Gastroesophageal sphincter (tissue), 4 donors: ENCODE measurements at regions not wholly inside any gene's neighbourhood (a gene's known extent, or its start where the extent isn't known, plus 50 kb on each side); places are given as distances from the start of the nearest gene placed in this dataset.

Source experiments
- ATAC-seq: fragments of 150-250 bp; one replicate; pipeline ENCODE4 v1.9.1; 2016; ENCODE audit warnings: mild to moderate bottlenecking, moderate library complexity
- H3K27ac ChIP-seq, 4 donors: fragments of 200-600 bp; sonication (generic) in 3 of 4; 1 replicate in 3 of 4; 2 replicates in 1 of 4; pipeline ENCODE4 v1.5.1; 2016 to 2019
- H3K27me3 ChIP-seq: fragments of 200-600 bp; sonication (generic); one replicate; pipeline ENCODE4 v1.5.1; 2019
- H3K36me3 ChIP-seq, 2 donors: fragments of 200-600 bp; sonication (generic); one replicate each; pipeline ENCODE4 v1.5.1; 2019; ENCODE audit warnings: control low read depth in 1 of 2
- H3K4me1 ChIP-seq, 3 donors: fragments of 200-600 bp; sonication (generic); 1 replicate in 2 of 3; 2 replicates in 1 of 3; pipeline ENCODE4 v1.5.1; 2016 to 2019; ENCODE audit warnings: control low read depth in 2 of 3
- H3K4me3 ChIP-seq, 2 donors: fragments of 200-600 bp; sonication (generic); one replicate each; pipeline ENCODE4 v1.5.1; 2019; ENCODE audit warnings: mild to moderate bottlenecking in 1 of 2, moderate library complexity in 1 of 2
- H3K9me3 ChIP-seq, 3 donors: fragments of 200-600 bp; sonication (generic); one replicate each; pipeline ENCODE4 v1.5.1; 2017 to 2019; ENCODE audit warnings: control low read depth in 2 of 3
- CTCF ChIP-seq, 4 experiments: fragments of 200-600 bp in 2 of 4; fragments of 450-650 bp in 2 of 4; sonication (generic) in 1 of 4; IDR thresholded peaks; one replicate each; pipeline ENCODE4 v1.5.1; 2017 to 2019; ENCODE audit warnings: antibody characterized with exemption in 4 of 4, mild to moderate bottlenecking in 2 of 4, moderate library complexity in 2 of 4
- EP300 ChIP-seq: sonication (generic); formaldehyde crosslinking; IDR thresholded peaks from one replicate; pipeline ENCODE4 v1.6.1; 2017; ENCODE audit warnings: antibody characterized with exemption, mild to moderate bottlenecking
- POLR2A ChIP-seq, 2 donors: fragments of 450-650 bp; IDR thresholded peaks; one replicate each; pipeline ENCODE4 v1.6.1; 2017; ENCODE audit warnings: antibody characterized with exemption in 2 of 2, mild to moderate bottlenecking in 2 of 2, moderate library complexity in 1 of 2
- POLR2AphosphoS5 ChIP-seq: sonication (generic); formaldehyde crosslinking; IDR thresholded peaks from one replicate; pipeline ENCODE4 v1.6.1; 2017; ENCODE audit warnings: antibody characterized with exemption
- WGBS, 2 donors: methylation state at CpG; one replicate each; pipeline ENCODE4 v1.1.5; 2018; ENCODE audit warnings: low coverage in 1 of 2; 5-methylcytosine and 5-hydroxymethylcytosine counted together

GRCh38 chr14:76651410-76652055 is 109.7 kb upstream of the VASH1 start:
- 52 to 70% methylated on average over 2 to 3 of the region's 3 CpGs for WGBS, 2 donors
- no peaks in the 10 kb centered on the region for H3K9me3 ChIP-seq
- TF ChIP-seq POLR2A (IDR thresholded peaks at IDR 0.05) (no peak), EP300 (no peak), POLR2AphosphoS5 (no peak), CTCF (IDR thresholded peaks at IDR 0.05) (no peak)
- no peak overlapping the region for H3K4me3 ChIP-seq
- peaks cover 13% of the 10 kb centered on the region for H3K27me3 ChIP-seq
- no peak overlapping the region for H3K27ac ChIP-seq
- ATAC-seq: no peak
- H3K36me3 ChIP-seq: no peaks in the 10 kb centered on the region
- H3K4me1 ChIP-seq: no peaks in the 10 kb centered on the region

- Histone ChIP-seq H3K9me3 (peaks cover 0 to 22% (median 0%) of the 10 kb centered on the region in 3 donors), H3K27ac (no peak overlapping the region), H3K27me3 (peaks cover 20% of the 10 kb centered on the region), H3K4me3 (no peak overlapping the region), H3K4me1 (no peaks in the 10 kb centered on the region), H3K36me3 (no peaks in the 10 kb centered on the region)
- ATAC-seq: no peak
- TF ChIP-seq EP300: no peak
- no peak for TF ChIP-seq CTCF (IDR thresholded peaks at IDR 0.05)
- no peak for TF ChIP-seq POLR2A (IDR thresholded peaks at IDR 0.05)
- TF ChIP-seq POLR2AphosphoS5: no peak
- 63 to 84% methylated on average over 3 to 4 of the region's 8 CpGs for WGBS, 2 donors
These were observed 107.2 kb upstream of the VASH1 start for GRCh38 chr14:76653875-76654572.

- WGBS, 2 donors: 29 to 31% methylated on average over 6 to 9 of the region's 10 CpGs
- no peak overlapping the region for H3K27ac ChIP-seq
- H3K4me1 ChIP-seq: no peaks in the 10 kb centered on the region
- no peak overlapping the region for H3K4me3 ChIP-seq
- no peaks in the 10 kb centered on the region for H3K36me3 ChIP-seq
- TF ChIP-seq POLR2A (IDR thresholded peaks at IDR 0.05): no peak
- ATAC-seq: no peak
- peaks cover 20% of the 10 kb centered on the region for H3K27me3 ChIP-seq
- H3K9me3 ChIP-seq: peaks cover 0 to 27% (median 0%) of the 10 kb centered on the region in 3 donors
These were observed 106.6 kb upstream of the VASH1 start for GRCh38 chr14:76654573-76655108.

GRCh38 chr14:76655331-76655730 is 105.9 kb upstream of the VASH1 start:
- ATAC-seq: no peak
- Histone ChIP-seq H3K27ac (no peak overlapping the region), H3K9me3 (peaks cover 0 to 34% (median 0%) of the 10 kb centered on the region in 3 donors), H3K4me3 (no peak overlapping the region), H3K27me3 (peaks cover 25% of the 10 kb centered on the region), H3K4me1 (no peaks in the 10 kb centered on the region), H3K36me3 (no peaks in the 10 kb centered on the region)
- TF ChIP-seq EP300: no peak
- no peak for TF ChIP-seq POLR2A (IDR thresholded peaks at IDR 0.05)
- TF ChIP-seq CTCF (IDR thresholded peaks at IDR 0.05): no peak
- WGBS, 2 donors: 72 to 74% methylated on average over 2 of the region's 2 CpGs

- Histone ChIP-seq H3K4me1 (no peaks in the 10 kb centered on the region), H3K9me3 (peaks cover 0 to 44% (median 0%) of the 10 kb centered on the region in 3 donors), H3K4me3 (no peak overlapping the region), H3K27ac (no peak overlapping the region), H3K36me3 (no peaks in the 10 kb centered on the region), H3K27me3 (peaks cover 36% of the 10 kb centered on the region)
- WGBS, 2 donors: 89 to 100% methylated on average over 4 to 5 of the region's 5 CpGs
- TF ChIP-seq POLR2AphosphoS5 (no peak), POLR2A (IDR thresholded peaks at IDR 0.05) (no peak), CTCF (IDR thresholded peaks at IDR 0.05) (no peak)
- no peak for ATAC-seq
These were observed 104.7 kb upstream of the VASH1 start for GRCh38 chr14:76656592-76656991.
